Inflammatory macrophage (primary cell): ENCODE measurements at regions not wholly inside any gene's neighbourhood (a gene's known extent, or its start where the extent isn't known, plus 50 kb on each side); places are given as distances from the start of the nearest gene placed in this dataset.
A peak's percentile ranks its signal among the peaks of the same experiment; 100 is the strongest.
"Not testable (repeated sequence)": the region's sequence is repeated elsewhere in the genome, so short reads cannot be mapped to it uniquely, and the experiment has no call there.

Experiments used
- DNase-seq, 2 donors: peaks; one replicate each; pipeline ENCODE4 v3.0.0-alpha.2; 2020 to 2022

DNA sequence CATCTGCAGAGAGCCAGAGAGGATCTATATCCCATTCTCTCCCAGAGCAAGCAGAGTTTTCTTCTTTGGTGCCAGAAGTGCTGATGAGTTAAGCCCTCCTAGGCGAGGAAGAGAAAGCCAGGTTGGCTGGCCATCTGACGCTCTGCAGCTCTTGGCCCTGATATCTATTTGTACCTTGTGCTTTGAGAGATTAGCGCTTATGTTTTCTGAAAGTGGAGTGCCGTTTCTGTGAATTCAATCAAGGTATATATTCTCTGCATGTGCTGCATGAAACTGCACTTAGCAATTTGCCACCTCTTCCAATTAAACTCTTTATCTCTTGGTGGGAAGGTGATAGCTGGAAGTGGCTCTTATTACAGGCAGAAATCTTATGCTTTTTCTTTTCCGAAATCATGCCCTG is 177.5 kb downstream of the LPIN1 start:
- no peak for DNase-seq

- no peak for DNase-seq
Observed at GRCh38 chr2:11925295-11926066, 179.0 kb downstream of the LPIN1 start.

GRCh38 chr2:11930211-11930761 is 183.9 kb downstream of the LPIN1 start:
- DNase-seq, result peak; percentile 91 to 94

DNA sequence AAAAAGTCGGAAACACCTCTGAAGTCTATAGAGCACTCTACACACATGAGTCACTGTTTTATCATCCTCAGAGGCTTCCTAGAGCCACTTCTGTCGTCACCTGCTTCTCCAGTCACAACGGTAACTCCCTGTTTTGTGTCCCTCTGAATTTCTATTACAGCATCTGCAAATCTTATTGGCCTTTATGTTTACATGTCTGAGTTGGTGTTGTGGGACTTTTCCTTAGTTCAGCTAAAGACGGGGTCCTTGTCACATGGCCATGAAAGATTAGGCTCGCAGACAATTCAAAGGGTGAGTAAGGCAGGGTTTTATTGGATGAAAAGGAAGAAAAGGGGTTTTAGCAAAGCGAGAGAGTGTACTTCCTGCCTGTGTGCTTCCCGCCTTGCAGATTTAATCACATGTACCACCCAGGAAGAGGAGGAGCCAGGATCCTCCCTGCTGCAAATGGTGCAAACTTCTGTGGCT is 185.6 kb downstream of the LPIN1 start:
- no peak for DNase-seq

GRCh38 chr2:11932962-11933361 is 186.5 kb downstream of the LPIN1 start:
- DNase-seq, result no peak

DNA sequence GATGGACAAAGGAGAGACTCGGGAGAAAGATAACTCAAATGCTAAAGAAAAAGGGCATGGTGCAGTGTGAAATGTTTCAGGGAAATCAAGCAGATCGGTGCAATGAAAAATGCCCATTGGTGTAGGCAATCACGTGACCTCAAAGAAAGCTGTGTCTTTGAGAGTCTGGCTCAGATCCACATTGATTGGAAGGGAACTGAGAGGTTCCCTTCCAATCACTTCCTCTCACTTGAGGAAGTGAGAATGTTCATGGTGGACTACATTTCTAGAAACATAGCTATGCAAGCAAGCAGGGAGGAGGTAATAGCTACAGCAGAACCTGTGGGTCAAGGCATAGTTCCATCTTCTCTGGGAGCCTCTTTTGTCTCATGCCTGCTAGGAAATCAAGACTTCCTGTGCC is 187.4 kb downstream of the LPIN1 start:
- peak; percentile 38 to 56 for DNase-seq

DNA sequence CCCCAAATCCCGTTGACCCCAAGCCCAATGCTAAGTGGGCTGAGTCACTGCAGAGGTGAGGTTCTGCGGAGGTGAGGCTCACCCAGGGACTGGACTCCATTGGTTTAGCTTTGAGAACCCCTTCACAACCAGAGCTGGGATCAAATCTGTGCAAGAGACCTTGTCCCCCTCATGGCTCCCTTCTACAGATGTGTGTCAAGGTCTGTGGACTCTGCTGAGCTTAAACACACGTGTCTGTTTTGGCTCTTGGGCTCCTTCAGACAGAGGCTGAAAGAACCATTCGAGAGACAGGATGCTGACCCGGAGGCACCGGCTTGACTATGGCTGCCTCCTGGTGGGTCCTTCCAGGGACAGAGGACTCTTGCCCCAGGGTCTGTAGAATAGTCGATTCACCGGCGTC is 190.3 kb downstream of the LPIN1 start:
- DNase-seq, result no peak

GRCh38 chr2:11938196-11938595 is 191.8 kb downstream of the LPIN1 start:
- DNase-seq, result no peak

GRCh38 chr2:11939523-11939922 is 193.1 kb downstream of the LPIN1 start:
- DNase-seq, result no peak

GRCh38 chr2:11940121-11940743 is 193.8 kb downstream of the LPIN1 start:
- no peak for DNase-seq

- DNase-seq, result no peak
Observed at GRCh38 chr2:11940799-11941198, 194.4 kb downstream of the LPIN1 start.

- DNase-seq, result no peak
Observed at GRCh38 chr2:11941201-11942177, 195.1 kb downstream of the LPIN1 start.

DNA sequence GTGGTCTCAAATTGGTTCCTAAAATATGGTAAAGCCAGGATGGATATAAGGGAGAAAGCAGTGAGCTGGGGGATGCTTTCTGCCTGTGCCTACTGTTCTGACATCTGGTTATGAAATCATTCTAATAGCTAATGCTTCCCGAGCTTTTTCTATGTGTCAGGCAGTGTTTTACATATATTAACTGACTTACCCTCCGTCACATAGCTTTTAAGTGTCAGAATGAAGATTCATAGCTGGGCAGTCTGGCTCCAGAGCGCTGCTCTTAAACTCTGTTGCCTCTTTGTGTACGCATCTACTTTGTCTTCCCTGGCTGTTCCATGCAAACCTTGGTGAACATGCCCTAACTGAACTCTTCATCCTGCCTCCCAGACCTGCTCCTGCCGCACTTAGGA is 195.7 kb downstream of the LPIN1 start:
- no peak for DNase-seq

DNA sequence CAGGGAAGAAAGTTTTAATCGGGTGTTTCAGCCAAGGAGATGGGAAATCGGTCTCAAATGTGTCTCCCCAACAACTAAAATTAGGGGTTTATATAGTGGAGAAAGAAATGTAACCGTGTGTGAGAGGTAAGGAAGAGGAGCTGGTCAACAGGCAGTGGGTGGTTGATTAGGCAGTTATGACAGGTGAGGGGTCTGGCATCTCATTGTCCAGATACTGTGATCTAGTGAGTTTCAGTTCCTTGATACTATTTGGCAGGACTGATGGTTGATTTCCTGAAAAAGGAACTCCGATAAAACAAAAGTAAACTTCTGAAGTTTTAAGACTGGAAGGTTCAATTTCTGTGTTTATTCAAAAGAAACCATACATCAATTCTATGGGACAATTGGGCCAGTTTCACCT is 197.9 kb downstream of the LPIN1 start:
- no peak for DNase-seq

DNA sequence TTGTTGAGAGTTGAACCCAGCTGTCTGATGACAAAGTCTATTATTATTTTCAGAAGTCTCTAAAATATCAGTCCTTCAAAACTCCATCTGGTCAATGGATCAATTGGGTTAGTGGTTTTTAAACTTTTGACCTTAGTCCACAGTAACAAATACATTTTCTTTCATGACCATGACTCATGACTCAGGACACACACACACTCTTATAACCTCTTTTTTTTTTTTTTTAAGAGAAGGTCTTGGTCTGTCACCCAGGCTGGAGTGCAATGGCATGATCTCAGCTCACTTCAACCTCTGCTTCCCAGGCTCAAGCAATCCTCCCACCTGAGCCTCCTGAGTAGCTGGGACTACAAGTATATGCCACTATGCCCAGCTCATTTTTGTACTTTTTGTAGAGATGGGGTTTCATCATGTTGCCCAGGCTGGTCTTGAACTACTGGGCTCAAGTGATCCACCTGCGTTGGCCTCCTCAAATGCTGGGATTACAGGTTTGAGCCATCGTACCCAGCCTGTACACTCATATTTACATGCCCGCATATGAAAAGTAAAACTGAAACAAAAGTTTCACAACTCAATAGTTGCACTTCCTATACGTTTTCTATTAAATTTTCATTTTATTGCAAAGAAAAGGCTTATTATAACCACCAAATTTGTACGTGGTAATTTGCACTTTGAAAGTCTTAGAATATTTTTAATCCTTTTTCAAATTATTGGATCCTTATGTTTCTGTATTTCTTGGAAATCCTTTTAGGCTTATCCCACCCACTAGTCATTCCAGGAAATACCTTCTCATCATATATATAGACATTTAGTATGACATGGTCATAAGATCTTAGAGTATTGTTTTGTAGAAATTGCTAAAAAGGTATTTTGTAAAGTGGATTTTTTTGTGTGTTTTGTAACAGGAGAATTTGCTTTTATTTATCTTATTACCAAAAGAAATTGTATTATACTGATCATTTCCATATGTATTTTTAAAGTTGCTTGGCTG is 199.0 kb downstream of the LPIN1 start:
- peak; percentile 21 to 63 for DNase-seq

- peak in 1 of 2 donors; percentile 38 for DNase-seq
Observed at GRCh38 chr2:11947956-11948355, 201.5 kb downstream of the LPIN1 start.

DNA sequence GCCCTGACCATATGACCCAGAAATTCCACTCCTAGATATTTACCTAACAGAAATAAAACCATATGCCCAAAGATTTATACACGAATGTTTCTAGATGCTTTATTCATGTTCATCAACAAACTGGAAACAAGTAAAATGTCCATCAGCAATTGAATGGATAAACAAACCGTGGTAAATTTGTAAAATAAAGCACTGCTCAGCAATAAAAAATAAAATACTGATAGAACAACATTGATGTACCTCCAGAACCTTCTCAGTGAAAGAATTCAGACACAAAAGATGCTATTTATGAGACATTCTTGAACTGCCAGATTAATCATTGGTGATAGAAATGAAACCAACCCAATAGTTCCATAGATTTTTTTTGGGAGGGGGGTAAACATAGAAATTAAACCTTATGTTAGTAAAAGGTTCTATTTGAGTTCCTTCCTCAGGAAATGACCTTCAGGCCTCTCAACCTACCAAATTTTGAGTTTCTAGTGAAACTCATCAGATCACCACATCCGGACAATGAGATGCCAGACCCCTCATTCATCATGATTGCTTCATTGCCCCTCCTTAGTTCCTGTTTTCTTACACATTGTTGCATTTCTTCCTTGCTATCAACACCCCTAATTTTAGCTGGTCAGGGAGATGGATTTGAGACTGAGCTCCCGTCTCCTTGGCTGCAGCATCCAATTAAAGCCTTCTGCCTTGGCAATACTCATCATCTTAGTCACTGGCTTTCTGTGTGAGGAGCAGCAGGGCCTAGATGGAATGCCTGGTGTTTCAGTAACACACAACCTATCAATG is 203.5 kb downstream of the LPIN1 start:
- DNase-seq, result peak in 1 of 2 donors; percentile 29

GRCh38 chr2:11950896-11951295 is 204.5 kb downstream of the LPIN1 start:
- no peak for DNase-seq

- not testable (repeated sequence) for DNase-seq
Observed at GRCh38 chr2:11951492-11951891, 205.1 kb downstream of the LPIN1 start.

- no peak for DNase-seq
Observed at GRCh38 chr2:11953258-11953657, 206.8 kb downstream of the LPIN1 start.

DNA sequence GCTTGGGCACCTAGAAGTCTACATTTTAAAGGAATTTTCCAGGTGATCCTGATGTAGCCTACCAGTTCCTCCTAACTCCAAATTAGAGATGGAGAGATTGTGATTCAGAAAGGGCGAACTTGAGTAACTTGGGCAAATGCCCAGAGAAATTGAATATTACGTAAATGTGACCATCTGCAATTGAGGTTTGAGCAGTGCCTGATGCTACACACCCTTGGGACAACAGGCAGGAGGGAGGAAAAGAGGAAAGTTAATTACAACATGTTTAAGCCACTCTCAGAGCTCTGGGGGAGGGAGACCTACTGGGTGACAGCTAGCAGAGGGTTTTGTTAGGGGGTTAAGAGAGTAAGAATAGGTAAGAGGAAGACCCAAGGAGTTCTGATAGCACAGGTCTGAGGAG is 208.9 kb downstream of the LPIN1 start:
- DNase-seq, result peak in 1 of 2 donors; percentile 24
